ENCODE measurements at regions not wholly inside any gene's neighbourhood (a gene's known extent, or its start where the extent isn't known, plus 50 kb on each side); places are given as distances from the start of the nearest gene placed in this dataset.

DNA sequence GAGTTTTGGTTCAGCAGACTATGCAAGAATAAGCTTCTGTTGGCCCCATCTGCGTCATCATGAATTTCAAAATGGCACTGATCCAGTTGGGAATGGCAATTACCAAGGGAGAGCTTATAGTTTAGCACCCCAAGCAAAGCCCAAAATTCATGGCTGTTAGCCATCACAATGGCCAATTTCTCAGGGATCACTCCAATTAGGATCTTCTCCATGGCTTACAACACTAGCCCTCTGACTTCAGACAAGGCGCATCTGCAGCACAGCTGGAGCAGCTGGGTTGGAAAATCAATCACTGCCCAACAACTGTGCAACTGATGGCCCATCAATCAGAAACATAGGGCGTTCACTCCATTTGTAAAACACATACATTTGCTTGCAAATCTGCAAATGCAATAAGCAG is 273.6 kb downstream of the SRBD1 start:
- no peak for DNase-seq

DNA sequence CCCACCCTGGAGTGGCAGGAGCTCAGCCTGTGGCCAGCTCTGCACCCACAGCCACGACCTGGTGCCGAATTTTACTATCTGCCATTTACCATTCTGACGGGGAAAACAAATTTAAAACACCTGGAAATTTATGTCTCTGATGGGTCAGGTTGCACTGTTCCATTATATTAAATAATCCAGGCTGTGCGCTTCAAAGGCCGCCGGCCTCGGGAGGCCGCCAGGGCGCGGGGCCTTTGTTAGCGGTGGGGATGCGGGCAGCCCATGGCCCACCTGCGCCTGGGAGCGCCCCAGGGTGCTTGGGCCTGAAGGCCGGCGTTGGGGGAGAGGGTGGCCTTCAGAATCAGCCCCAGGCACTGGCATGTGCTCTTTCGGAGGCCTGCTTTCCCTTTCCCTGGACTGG is 276.9 kb downstream of the SRBD1 start:
- no peak for DNase-seq

DNA sequence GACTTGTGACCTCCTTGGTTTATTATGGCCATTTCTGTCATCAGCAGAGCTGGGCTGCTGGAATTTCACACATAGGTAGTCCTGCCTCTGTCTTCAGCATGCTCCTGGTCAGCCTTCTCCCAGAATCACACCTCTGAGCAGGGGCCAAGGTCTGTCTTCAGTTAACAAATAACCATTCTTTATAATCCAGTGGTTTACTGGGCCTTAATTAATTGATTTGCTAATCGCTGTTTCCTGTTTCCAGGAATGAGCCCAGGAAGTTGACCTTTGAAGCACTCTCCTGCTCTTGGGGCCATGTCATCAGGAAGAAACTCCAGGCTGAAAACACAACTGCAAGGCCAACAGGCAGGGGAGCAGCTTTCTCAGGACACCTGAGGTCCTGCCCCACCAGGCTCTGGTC is 278.5 kb downstream of the SRBD1 start:
- DNase-seq = no peak

DNA sequence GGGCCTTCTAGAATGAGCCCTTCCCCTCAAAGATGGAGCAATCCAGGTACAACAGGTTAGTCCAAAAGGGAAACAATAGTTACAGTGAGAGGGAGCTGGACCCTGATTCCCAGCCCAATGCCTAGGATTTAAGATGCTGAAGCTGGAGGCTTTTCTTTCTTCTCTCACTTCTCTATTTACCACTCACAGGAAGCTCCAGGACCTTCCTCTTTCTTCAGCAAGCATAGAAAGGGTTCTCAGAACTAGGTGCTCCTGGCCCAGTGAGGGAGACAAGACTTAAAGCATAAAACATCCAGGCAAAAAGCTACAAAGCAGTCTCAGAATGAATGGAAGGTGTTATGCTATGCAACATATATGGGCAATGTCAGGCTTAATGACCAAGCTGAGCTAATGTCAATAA is 279.0 kb downstream of the SRBD1 start:
- no peak for DNase-seq

DNA sequence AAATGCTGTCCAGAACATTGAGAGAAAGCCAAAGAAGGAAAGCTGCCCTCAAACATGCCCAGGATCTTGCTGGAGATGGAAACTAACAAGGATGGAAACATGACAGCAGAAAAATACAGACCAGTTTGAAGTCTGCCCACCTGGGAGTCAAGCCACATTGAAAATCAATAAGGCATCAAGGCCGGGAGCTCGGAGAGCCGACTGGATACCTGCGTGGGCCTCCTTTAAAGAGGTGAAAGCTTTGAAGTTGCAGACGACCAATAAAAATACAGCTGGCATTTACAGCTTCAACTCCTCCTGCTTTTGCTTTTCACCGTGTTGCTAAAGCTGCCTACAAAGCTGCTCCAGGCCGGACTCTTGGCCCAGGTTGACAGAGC is 279.7 kb downstream of the SRBD1 start:
- DNase-seq = no peak

DNA sequence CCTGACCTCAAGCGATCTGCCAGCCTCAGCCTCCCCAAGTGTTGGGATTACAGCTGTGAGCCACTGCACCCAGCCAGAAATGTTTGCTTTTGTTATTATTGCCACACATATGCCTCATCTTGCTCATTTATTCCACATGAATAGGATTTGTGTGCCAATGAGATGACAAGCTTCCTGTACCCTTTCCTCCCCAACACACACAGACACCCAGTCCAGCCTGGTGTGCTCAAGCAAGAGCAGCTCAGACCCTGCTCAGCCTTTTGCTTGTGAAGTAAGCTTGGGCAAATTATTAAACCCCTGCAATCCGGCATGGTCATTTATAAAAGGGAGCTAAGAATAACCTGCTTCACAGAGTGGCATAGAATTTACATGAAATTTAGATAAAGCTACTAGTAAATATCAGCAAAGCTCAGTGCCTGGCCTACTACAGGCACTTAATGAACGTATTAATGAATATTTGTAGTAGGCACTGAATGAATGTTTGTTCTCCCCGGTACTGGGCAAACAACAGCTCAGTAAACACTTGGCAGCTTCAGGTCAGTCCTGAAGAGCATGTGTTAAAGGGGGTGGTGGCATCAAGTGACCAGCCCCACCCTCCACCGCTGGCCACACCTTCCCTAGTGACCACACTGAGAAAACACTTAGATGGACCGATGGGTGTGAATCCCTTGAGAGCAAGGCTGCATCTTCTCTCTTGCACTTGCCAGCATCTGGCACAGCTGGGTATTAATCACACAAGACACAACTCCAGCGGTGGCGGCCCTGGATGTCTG is 280.2 kb downstream of the SRBD1 start:
- DNase-seq = no peak

DNA sequence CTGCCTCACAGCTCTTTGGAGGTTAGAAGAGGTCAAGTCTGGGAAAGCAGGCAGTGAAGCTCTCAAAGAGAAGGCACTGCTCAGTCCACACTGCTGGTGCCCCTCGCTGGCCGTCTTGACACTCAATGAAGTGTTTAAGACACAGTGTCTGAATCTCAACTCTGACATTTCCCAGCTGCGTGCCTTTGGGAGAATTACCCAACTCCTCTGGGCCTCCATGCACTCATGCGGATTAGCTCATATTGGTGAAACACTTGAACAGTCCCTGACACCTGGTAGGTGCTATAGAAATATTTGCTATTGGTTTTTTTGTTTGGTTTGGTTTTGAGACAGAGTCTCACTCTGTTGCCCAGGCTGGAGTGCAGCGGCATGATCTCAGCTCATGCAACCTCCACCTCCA is 281.0 kb downstream of the SRBD1 start:
- no peak for DNase-seq

DNA sequence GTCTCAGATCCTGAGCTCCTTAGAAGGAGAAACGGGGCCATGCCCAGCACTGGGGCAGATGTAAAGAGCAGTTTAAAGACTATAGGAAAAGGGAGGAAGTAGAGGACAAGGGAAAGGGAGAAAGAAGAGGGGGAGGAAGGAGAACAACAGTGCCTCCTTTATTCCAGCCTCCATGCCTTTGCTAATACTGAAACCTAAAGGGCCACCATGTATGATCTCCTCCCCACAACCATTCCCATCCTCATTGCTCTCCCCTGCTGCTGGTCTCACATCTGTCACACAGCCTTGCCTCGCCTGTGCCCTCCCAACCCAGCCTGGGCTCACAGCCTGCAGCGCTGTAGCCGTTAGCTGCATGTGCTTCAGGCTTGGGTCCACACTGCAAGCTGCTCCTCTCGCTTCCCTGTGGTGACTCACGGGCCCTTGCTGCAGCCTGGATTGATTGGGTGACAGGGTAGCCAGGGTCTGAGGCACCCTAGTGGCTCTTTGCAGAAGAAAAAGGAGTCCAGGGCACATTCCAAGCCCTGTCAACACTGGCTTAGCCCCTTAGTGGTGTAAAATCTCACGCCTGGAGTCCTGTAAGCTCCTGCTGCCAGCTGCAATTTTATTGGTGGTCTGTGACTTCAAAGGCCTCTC is 281.9 kb downstream of the SRBD1 start:
- no peak for DNase-seq

DNA sequence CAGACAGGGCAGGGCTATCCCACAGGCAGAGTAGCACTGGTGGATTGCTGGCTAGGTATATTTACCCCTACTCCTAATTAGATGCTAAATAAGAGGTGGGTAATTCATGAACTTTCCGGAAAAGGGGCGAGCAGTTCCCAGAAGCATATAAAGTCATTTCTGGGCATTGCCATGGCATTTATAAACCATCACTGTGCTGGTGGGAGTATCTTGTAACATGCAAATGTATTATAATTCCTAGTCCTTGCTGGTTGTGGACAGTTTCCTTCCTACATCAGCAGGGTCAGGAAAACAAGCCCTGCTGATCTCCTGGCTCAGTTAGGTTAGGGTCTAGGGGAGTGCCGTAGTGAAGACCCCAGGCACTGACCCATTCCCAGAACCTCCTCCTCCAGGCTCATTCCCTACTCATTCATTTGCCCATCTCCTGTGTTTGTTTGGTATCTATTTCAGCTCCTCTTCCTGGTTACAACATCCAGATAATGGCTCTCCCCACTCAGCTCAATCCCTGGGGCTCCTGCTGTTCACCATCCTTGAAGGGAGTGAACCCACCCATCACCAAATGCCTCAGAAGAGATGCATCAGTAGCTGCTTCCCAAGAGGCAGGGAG is 282.7 kb downstream of the SRBD1 start:
- no peak for DNase-seq

DNA sequence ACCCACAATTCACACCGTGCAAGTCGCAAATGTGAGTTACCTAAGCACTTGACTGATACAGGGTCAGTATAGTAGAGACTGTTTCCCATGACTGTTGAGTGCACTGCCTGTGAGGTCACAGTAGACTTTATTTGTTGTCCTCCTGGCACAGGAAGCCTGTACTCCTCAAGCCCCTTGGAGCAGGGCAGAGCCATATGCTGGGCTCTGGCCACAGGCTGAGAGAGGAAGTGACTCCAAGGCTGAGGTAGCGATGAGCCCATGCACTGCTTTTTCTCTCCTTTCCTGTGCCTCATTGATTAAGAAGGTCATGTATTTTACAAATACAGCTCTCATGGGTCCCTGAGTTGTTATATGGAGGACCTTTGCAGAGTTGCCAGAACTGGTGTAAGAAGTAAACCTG is 287.7 kb downstream of the SRBD1 start:
- no peak for DNase-seq

DNA sequence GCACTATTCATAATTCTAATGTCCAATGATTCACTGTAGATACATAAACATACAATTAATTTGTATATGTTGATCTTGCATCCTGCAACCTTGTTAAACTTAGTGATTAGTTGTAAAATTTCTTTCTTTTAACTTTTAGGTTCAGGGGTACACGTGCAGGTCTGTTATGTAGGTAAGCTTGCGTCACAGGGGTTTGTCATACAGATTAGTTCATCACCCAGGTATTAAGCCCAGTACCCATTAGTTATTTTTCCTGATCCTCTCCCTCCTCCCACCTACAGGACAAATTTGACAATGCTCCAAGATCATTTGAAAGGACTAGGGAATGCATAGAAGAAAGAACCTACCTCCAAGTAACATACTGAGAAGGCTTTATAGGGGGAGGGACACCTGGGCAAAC is 290.1 kb downstream of the SRBD1 start:
- no peak for DNase-seq

DNA sequence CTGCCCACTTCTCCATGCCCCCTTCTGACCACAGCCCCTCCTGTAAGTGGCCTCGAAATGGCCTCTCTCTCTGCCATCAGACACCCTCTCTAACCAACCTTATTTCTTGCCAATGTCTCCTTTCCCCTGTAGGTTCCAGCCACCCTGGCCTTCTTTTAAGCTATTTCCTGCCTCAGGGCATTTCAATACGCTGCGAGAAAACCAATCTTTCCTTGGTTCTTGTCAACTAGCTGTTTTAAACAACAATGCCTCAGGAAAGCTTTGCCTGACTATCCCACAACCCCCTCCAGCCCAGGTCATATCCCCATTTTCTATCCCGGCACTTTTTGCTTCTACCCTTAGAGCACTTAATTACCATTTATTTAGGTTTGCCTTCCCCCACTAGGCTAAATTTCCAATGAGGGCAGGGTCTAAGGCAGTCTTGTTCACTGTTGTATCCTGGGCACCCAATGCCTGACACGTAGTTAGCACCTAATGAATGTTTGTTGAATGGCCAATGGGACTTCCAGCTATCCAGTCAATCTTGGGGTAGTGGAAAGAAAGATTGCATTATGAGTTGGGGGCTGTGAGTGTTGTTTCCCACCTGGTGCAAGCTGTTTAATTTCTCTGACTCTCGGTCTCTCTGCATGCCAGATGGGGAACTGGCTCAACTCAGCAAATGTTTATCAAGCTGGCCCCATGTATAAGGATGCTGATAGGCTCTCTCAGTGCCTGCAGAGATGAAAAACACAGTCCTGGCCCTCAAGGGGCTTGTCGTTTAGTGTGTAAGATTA is 291.2 kb downstream of the SRBD1 start:
- no peak for DNase-seq

DNA sequence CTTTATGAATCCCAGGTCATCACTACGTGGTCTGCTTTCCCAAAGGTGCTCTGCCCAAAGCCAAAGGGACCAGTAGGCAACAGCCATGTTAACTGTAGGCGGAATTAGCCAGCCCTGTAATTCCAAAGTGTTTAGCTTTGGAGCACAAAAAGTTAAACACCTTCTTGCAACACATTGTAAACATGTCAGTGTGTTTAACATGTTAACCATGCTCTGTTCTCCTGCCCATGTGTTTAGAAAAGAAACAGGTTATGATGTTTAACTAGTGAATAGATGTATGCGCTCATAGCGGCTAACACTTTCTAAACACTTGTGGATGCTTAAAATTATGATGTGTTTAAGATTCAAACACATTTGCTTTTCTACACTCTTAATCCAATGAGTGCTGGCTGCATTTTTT is 292.4 kb downstream of the SRBD1 start:
- no peak for DNase-seq

DNA sequence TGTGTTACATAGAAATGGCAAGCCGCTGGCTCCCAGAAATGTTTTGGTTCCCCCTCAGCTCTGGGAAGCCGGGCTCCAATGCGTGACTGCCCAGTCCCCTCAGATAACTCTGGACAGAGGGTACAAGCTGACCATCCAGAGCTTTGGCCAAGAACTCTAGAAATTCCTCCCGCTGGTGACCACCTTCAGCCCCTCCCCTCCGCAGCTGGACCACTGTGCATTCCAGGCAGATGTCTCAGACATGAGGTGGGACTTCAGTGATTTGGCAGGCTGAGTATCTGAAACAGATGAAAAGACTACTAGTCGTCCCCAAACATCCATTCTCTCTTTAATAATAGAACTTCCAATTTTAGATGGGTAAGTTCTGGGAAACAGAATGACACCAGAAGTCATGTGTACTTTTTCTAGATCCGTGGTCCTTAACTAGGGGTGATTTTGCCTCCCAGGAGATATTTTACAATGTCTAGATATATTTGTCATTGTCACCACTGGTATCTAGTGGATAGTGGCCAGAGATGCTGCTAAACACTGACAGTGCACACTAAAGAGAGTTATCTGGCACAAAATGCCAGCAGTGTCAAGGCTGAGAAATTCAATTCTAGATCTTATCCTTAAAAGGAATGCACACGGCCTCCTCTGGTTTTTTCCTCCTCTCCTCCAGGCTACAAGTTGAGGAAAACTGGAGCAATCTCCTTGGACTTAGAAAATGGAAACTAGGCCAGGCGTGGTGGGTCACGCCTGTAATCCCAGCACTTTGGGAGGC is 294.3 kb downstream of the SRBD1 start:
- DNase-seq = no peak

DNA sequence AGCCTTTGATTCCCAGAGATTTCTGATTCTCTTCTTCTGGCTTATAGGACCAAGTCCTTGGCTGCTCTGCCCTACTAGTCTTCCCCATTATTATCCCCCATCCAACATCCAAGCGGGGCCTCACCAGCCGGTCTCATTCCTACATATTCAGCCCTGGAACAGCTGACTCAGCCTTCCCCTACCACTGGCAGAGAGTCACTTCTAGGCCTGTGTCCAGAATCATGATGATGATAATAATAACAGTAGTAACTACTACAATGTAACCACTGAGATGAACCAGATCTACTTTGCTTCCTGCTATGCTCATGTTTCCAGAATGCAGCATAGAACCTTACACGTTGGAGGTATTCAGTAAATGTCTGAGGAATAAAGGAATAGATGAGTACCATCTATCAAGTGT is 295.2 kb downstream of the SRBD1 start:
- no peak for DNase-seq

DNA sequence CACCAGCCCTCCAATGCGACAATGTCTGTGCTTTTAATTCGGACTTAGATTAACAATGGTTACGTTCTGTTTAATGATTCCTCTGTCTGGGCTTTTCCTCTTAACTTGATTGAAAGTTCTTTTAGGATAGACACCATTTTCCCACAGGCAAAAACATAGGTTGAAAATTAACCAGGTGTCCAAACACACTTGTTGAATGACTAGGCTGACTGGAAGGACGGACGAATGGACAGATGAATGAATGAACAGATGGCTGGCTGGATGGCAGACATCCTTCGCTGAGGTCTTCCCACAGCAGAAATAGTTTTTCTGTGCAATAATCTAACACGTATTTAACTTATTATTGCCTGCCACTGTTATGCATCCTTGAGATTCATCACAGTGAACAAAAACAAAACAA is 298.8 kb downstream of the SRBD1 start:
- no peak for DNase-seq

DNA sequence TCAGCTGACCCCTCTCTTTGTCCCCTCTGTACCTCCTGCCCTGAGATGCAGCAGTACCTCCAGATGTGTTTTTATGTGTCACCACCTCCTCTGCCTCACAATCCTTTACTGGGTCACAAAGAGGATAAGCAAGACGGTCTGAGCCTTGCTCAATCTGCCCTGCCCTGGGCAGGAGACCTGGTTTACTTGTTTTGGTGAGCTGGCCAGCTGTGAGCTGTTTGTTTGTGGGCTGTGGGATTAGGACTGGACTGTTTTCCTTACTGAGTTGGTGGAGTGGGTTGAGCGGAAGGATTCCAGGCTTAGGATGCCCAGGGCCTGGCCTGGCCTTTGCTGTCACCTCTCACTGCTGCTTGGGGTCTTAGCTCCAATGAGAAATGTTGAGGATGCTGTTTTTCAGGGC is 299.5 kb downstream of the SRBD1 start:
- no peak for DNase-seq

DNA sequence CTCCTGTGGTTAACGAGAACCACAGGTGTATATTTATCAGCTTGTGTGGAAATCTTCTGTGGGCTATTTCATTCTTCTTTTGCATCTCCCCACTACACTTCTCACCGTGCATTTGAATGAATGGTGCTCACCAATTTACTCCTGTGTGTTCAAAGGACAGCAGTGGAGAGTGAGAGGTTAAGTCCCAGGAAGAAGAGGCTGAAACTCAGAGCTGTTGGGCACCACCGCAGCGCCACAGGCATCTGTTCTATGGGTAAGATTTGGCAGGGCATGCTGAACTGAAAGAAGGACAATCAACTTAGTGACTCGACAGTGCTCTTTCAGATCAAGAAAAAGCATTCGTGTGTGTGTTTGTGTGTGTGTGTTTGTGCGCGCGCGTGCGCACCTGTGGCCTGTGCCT is 297.9 kb upstream of the SIX2 start:
- DNase-seq = no peak

DNA sequence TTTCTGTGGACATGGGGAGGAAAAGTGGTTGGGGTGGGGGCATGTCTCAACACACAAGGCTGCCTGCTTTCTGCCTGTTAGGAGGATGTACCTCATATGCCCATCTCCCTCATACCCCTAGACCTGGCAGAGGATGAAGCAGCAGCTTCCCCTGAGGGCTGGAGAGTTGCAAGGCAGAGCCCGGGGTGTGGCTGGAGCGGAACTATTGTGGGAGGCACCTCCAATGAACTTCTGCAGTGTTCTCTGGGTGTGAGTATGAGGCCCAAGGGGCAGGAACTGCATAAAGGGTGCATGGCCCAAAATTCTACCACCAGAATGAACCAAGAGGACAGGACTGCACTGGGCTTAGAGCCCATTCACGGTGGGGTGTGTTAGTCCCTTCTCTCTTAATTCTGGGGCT is 296.3 kb upstream of the SIX2 start:
- no peak for DNase-seq

DNA sequence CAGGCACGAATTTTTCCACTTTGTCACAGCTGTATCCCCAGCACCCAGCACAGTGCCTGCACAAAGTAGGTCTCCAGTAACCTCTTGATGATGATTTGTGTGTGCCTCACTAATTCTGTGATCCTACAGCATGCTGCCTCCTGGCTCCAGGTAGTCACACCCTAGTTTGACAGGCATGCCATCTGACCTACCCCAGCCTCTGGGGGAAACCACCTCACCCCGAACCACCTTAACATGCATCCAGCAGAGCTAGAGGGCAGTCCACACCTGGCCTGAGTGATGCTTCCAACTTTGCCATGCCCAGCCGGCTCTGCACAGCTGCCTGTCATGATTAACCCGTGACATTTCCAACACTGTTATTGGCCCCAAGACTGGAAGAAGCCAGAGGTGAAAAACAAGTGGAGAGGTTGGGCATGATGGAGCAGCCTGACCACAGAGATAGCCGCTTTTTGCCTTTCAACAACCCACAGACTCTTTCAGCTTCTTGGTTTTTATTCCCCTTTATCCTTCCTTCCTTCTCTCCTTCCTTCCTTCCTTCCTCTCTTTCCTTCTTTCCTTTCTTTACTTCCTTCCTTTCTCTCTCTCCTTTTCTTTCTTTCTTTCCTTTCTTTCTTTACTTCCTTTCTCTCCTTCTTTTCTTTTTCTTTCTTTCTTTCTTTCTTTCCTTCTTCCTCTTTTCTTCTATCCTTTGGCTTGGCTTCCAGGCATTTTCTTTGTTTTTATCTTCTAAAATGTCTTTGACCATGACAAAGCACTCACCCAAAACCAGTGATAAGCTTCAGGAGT is 294.4 kb upstream of the SIX2 start:
- no peak for DNase-seq

DNA sequence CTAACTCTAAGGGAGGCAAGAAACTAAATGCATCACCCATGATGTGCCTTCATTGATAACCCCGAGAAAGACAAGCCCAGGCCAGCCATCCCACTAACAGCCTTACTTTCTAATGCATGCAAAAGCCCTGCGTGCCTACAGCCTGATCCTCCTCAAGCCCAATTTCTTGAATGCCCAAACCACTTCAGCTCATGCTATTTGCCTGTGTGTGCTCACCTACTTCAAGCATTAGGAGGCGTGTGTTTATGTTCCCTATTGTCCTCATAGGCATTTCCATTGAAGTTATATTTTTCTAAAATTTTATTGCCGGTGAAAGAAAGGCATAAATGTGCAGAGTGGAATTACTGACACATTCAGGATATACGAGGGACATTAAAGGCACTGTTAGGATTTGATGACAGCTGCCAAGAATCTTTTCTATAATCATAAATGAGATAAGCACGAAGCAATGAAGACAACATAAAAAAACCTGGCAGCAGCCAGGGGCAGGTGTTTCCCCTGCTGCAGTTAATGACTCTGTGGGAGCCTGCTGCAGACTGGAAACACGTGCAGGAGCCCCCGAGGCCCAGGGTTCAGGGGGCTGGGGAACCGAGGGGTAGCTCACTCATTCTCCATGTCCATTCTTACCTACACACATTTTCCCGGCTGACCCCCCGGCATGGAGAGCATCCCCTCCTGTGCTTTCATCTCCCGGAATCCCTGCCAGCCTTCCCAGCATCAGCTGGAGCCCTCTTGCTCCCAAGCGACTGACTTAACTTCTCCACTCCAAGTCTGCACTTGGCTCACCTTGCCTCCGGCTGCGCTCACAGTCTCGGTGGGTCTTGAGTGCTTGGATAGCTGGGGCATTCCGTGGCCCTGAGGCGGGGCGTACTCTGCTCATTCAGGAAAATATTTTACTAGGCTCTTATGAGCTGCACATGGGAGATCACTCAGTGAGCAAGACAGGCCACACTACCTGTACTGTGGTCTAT is 292.3 kb upstream of the SIX2 start:
- no peak for DNase-seq
